GM12872 (cell line): ENCODE measurements at regions not wholly inside any gene's neighbourhood (a gene's known extent, or its start where the extent isn't known, plus 50 kb on each side); places are given as distances from the start of the nearest gene placed in this dataset.

ENCODE experiments used
- TF ChIP-seq, protein P1 (sequence below): IDR thresholded peaks from 3 replicates; pipeline ENCODE4 v1.5.1; 2011; ENCODE audit warnings: low read depth, mild to moderate bottlenecking, low read length, moderate library complexity; ENCODE audit not compliant: insufficient read depth

DNA sequence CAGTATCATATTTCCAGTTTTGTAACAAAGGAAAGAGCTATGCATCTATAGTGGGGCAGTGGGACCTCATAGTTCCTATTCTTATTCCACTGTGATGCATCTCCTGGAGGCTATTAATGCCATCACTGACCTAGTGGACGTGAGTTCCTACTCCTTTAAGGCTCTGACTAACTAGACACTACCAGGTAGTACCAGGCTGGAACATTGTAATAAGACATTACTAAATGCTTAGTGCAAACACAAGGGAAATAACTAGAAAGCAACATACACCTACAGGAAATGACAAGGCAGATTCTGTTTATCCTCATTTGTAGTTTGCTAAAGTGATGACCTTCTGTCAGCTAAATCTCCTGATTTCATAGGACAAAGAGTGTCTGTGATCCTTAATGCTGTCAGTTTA is 192.5 kb downstream of the POSTN start:
- TF ChIP-seq, protein P1, sequence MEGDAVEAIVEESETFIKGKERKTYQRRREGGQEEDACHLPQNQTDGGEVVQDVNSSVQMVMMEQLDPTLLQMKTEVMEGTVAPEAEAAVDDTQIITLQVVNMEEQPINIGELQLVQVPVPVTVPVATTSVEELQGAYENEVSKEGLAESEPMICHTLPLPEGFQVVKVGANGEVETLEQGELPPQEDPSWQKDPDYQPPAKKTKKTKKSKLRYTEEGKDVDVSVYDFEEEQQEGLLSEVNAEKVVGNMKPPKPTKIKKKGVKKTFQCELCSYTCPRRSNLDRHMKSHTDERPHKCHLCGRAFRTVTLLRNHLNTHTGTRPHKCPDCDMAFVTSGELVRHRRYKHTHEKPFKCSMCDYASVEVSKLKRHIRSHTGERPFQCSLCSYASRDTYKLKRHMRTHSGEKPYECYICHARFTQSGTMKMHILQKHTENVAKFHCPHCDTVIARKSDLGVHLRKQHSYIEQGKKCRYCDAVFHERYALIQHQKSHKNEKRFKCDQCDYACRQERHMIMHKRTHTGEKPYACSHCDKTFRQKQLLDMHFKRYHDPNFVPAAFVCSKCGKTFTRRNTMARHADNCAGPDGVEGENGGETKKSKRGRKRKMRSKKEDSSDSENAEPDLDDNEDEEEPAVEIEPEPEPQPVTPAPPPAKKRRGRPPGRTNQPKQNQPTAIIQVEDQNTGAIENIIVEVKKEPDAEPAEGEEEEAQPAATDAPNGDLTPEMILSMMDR = no peak

DNA sequence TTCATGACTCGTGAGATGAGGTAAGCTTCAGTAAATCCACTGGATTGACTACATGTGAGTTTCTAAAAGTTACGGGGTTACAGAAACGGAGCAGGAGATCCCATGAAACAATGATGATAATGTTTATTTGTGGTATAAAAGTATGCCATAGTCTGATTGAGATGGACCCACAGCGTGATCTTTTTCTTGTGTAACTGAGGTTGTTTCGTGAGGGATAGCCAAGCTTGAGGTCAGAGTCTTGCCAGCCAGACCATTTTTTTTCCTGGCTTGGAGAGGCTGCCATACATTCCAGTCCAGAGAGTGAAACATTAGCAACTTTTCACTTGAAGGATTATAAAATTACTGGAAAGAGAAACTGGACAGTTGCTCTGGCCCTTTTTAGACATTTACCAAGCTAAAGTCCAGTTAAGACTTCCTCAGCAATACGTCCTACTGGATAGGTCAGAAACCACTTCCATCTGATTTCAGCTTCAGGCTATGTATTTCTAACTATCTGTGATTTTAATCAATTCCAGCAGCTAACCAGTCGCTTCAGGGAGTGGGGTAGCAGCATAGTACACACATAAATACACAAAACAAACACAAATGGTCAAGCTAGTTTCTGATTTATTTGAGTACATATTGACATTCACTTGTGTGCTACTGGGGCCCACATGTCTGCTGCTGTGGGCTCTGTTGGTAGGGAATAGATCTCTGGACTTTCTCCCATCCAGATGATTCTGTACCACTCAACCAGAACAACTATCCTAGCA is 194.6 kb downstream of the POSTN start:
- TF ChIP-seq, protein P1 = no peak

DNA sequence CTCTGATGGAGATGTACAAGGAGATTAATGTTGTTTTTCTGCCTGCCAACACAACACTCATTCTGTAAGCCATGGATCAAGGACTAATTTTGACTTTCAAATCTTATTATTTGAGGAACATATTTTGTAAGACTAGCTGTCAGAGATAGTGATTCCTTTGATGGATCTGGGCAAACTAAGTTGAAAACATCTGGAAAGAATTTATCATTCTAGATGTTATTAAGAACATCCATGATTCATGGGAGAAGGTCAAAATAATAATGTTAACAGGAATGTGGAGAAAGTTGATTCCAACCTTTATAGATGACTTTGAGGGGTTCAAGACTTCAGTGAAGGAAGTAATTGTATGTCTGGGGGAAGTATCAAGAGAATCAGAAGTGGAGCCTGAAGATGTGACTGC is 196.8 kb downstream of the POSTN start:
- TF ChIP-seq, protein P1 = no peak

DNA sequence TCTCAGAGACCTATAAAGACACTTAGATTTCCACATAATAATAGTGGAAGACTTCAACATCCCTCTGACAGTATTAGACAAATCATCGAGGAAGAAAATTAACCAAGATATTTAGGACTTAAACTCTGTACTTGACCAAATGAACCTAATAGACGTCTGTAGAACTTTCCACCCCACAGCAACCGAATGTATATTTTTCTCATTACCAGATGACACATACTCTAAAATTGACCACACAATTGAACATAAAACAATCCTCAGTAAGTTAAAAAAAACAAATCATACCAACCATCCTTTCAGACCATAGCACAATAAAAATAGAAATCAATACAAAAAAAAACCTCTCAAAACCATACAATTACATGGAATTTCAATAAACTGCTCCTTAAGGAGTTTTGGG is 201.0 kb downstream of the POSTN start:
- TF ChIP-seq, protein P1 = no peak

DNA sequence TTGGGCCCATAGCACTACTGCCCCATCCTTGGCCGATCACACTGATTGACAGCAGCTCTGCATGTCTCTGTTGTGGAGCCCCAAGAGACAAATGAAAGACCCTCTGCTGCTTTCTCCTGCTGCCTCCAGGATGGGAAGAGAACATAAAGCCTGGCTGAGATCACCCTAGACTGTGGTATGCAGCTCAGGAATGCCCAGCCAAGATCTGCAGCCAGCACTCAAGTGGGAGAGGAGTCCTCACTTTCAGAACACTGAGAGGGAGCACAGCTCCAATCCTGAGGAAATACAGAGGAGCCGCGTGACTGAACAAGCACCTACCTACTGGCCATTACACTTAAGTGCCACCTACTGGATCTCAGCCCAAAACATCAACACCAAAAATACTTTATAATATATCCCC is 203.0 kb downstream of the POSTN start:
- TF ChIP-seq, protein P1 = no peak

DNA sequence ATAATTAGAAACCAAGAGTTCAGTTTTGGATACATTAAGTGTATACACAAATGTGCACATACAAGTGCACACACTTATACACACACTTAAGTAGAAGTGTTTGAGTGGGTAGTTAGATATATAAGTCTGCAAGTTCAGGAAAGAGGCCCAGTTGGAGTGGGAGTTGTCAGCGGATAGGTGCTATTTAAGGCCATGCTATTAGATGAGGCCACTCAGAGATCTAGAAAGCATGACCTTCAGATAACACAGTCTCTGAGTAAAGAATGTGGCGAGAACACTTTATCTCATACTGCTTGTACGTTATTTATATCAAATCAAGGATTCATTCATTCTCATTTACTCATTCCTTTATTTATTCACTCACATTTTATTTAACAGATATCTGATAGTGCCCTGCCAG is 206.2 kb downstream of the POSTN start:
- TF ChIP-seq, protein P1 = no peak

DNA sequence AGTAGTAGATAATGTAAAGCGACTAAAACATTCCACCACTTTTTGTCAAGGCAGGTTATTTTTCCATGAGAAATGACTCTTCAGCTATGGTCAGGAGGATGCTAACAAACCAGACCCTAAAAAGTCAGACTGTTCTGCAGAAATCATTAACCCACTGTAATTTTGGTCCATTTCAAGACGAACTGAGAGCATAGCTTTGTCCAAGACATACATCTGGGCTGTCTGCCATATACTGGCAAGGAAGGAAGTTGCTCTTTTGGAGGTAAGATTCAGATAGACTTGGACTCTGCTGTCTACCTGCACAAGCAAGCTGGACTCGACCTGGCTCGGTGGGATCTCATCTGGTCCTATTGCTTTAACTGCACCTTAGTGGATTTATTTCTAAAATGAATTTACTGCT is 207.8 kb downstream of the POSTN start:
- TF ChIP-seq, protein P1 = no peak
